PFSK-1 (cell line): ENCODE measurements at regions not wholly inside any gene's neighbourhood (a gene's known extent, or its start where the extent isn't known, plus 50 kb on each side); places are given as distances from the start of the nearest gene placed in this dataset.

ENCODE experiments used
- FOXP2 ChIP-seq: optimal IDR thresholded peaks from 2 replicates; pipeline ENCODE3; 2011; ENCODE audit warnings: borderline replicate concordance, control low read depth, inconsistent platforms; ENCODE audit not compliant: insufficient read depth; ENCODE audit errors: extremely low read length, extremely low read depth
- POLR2AphosphoS5 ChIP-seq: IDR thresholded peaks from 2 replicates; pipeline ENCODE4 v1.6.1; 2012; ENCODE audit warnings: low read depth, mild to moderate bottlenecking, control low read depth, low read length, moderate library complexity
- SIN3A ChIP-seq: IDR thresholded peaks from 2 replicates; pipeline ENCODE4 v1.6.1; 2012; ENCODE audit warnings: mild to moderate bottlenecking, low read length, moderate library complexity, borderline replicate concordance; ENCODE audit not compliant: insufficient read depth
- TAF1 ChIP-seq: IDR thresholded peaks from 2 replicates; pipeline ENCODE4 v1.6.1; 2012; ENCODE audit warnings: low read length, control low read depth, borderline replicate concordance; ENCODE audit not compliant: insufficient read depth
- TF ChIP-seq, protein P1 (sequence below), 2 experiments: IDR thresholded peaks; 2 replicates each; pipeline versions ENCODE4 v1.6.1 to v1.8.0; 2011 to 2012; ENCODE audit warnings: low read depth in 2 of 2, low read length in 2 of 2, control low read depth in 1 of 2, inconsistent platforms in 1 of 2, mild to moderate bottlenecking in 1 of 2, moderate library complexity in 1 of 2; ENCODE audit not compliant: insufficient read depth in 1 of 2

DNA sequence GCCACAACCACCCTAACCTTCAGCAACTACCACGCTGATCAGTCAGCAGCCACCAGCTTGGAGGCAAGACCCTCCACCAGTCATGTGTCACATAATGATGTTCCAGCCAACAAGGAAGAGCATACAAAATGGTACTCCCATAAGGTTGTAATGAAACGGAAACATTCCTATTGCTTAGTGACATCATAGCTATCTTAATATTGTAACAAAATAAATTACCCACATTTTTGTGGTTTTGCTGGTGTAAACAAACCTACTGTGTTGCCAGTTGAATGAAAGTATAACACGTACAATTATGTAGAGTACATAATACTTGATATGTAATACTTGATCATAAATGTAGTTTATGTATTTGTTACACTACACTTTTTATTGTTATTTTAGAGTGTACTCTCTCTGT, 1363.2 kb upstream of the ADGRL4 start:
- TF ChIP-seq TAF1: no peak
- no peak for TF ChIP-seq FOXP2
- TF ChIP-seq, protein P1, sequence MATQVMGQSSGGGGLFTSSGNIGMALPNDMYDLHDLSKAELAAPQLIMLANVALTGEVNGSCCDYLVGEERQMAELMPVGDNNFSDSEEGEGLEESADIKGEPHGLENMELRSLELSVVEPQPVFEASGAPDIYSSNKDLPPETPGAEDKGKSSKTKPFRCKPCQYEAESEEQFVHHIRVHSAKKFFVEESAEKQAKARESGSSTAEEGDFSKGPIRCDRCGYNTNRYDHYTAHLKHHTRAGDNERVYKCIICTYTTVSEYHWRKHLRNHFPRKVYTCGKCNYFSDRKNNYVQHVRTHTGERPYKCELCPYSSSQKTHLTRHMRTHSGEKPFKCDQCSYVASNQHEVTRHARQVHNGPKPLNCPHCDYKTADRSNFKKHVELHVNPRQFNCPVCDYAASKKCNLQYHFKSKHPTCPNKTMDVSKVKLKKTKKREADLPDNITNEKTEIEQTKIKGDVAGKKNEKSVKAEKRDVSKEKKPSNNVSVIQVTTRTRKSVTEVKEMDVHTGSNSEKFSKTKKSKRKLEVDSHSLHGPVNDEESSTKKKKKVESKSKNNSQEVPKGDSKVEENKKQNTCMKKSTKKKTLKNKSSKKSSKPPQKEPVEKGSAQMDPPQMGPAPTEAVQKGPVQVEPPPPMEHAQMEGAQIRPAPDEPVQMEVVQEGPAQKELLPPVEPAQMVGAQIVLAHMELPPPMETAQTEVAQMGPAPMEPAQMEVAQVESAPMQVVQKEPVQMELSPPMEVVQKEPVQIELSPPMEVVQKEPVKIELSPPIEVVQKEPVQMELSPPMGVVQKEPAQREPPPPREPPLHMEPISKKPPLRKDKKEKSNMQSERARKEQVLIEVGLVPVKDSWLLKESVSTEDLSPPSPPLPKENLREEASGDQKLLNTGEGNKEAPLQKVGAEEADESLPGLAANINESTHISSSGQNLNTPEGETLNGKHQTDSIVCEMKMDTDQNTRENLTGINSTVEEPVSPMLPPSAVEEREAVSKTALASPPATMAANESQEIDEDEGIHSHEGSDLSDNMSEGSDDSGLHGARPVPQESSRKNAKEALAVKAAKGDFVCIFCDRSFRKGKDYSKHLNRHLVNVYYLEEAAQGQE (IDR thresholded peaks at IDR 0.05; ENCODE audit: insufficient read depth in 1 of 2, low read depth in 2 of 2, low read length in 2 of 2): no peak
- TF ChIP-seq SIN3A: no peak

DNA sequence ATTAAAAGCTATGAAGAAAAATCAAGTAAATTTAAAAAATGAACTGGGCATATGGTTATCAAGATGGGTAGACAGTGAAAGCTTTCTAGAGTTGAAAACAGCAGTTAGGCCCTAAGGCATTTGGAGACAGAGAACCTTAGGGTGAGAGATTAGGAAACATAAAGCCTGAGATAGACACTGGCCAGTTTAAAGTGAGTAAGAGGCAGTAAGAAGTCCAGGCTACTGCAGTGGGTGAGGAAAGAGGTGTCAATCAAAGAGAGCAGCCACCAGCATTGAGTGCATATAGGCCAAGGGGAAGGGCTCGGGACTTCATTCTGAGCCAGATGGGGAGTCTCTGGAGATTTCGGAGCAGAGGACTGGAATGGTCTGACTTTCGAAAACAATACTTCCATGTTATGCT, 1360.5 kb upstream of the ADGRL4 start:
- no peak for TF ChIP-seq TAF1

DNA sequence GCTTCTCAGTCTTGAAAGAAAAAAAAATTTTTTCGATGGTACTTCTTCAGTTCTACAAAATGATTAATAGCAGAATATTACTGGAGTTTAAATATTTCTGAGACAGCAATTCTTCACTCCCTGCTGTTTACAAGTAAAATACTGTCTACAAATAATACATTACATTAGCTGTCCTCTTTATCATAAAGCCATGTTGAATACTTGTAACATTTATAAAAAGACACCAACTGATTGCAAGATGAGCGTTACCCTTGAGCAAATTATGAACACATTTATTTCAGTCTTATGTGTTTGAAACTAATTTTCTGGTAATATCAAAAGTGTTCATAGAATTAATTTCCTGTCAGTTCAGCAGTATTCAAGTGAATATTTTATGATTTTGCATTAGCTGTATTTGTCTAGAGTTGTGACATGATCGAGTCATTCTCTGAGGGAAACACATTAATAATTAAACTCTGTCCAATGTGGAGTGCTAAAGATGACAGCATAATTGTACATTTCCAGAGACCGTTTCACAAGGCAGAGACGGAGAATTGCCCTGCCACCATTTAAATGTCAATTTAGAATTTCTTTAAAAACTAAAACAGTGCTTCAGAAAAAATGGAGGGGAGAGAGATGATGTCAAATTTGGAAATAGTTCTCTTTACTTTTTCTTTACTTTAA, 1359.0 kb upstream of the ADGRL4 start:
- TF ChIP-seq TAF1: no peak
- TF ChIP-seq FOXP2: no peak
- no peak for TF ChIP-seq POLR2AphosphoS5
- TF ChIP-seq, protein P1 (IDR thresholded peaks at IDR 0.05; ENCODE audit: insufficient read depth in 1 of 2, low read depth in 2 of 2, low read length in 2 of 2): no peak
- TF ChIP-seq SIN3A: no peak

DNA sequence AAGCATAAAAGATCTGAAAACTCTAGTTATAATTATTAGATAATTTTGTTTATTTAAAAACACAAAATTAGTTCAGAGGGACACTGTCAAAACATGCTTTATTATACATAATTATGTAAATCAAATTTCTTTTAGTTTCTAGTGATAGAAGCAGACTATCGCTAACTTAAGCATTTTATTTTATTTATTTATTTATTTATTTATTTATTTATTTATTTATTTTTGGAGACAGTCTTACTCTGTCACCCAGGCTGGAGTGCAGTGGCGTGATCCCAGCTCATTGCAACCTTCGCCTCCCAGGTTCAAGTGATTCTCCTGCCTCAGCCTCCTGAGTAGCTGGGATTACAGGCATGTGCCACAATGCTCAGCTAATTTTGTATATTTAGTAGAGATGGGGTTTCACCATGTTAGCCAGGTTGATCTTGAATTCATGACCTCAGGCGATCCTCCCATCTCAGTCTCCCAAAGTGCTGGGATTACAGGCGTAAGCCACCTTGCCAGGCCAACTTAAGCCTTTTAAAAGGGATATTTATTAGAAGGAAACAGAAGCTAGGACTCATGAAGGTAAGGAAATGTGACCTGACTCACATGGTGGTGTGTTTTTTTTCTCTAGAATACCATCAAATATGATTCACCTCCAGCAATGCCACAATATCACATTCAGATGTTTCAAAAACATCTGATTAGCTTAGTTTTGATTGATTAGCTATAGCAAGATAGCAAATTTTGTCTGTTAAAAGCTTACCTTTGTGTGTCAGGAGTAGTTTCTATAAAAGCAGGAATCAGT, 1357.4 kb upstream of the ADGRL4 start:
- no peak for TF ChIP-seq TAF1
- no peak for TF ChIP-seq SIN3A
- TF ChIP-seq, protein P1 (IDR thresholded peaks at IDR 0.05; ENCODE audit: insufficient read depth in 1 of 2, low read depth in 2 of 2, low read length in 2 of 2): no peak
- TF ChIP-seq POLR2AphosphoS5: no peak
- TF ChIP-seq FOXP2: no peak

DNA sequence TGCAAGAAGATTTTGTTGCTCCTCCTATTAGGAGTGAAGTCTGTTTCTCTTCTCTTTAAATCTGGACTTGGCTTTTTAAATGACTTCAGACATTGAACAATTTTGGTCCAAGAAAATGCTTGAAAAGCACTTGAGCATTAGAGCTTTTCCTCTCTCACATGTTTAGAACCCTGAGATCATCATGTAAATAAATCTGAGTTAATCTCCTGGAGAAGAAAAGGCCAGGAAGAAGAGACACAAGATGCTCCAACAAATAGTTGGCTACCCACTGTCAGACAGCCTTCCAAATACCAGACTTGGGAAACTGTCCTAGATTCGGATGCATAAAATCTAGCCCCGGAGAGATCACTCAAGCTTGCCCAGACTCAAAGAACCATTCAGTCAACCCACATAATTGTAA, 1353.1 kb upstream of the ADGRL4 start:
- TF ChIP-seq FOXP2 (no peak), POLR2AphosphoS5 (no peak), SIN3A (no peak), TAF1 (no peak)
- TF ChIP-seq, protein P1 (IDR thresholded peaks at IDR 0.05; ENCODE audit: insufficient read depth in 1 of 2, low read depth in 2 of 2, low read length in 2 of 2): no peak
